ENCODE measurements at regions not wholly inside any gene's neighbourhood (a gene's known extent, or its start where the extent isn't known, plus 50 kb on each side); places are given as distances from the start of the nearest gene placed in this dataset. TPM values are rescaled to one million over a fixed set of nuclear protein-coding genes. Genes with fewer than 3 reads are reported as not detected.

DNA sequence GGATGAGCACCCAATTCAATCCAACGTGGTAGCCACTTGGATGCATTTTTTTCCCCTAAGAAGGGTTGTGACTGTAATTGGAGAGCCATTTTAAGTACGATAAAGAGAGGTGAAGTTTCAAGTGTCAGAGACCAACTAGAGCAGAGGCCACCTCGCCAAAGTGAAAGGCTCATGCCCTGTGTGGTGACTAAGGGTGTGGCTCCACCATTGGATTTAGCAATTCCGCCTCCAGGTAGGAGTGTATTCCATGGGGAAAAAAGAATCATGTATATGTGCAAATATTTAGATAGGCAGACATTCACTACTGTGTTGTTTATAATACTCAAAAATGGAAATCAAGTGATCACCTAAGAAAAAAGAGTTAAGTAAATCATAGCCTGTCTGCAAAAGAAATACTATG, 53.1 kb upstream of the S1PR3 start:
- Histone ChIP-seq H4K8ac (ENCODE audit: low read depth, low read length) (no peak overlapping the region), H4K91ac (ENCODE audit: low read depth, low read length, poor library complexity) (no peak overlapping the region), H2BK5ac (ENCODE audit: low read length) (no peak overlapping the region), H2AK5ac (ENCODE audit: low read depth, low read length) (no peak overlapping the region), H3K4ac (ENCODE audit: low read length) (no peak overlapping the region), H3K23ac (ENCODE audit: low read depth, low read length, poor library complexity) (no peak overlapping the region), H3K14ac (ENCODE audit: low read length) (no peak overlapping the region), H3K27me3 (ENCODE audit: control insufficient read depth in 3 of 3, insufficient read depth in 3 of 3, low read depth in 1 of 3, low read length in 3 of 3) (peaks cover 0 to 3% (median 0%) of the 10 kb centered on the region in 3 experiments), H3K9ac (ENCODE audit: low read depth, low read length, poor library complexity) (no peak overlapping the region), H3K4me3 (ENCODE audit: low read length in 2 of 2) (no peak overlapping the region), H2AFZ (ENCODE audit: low read length) (no peak overlapping the region), H2BK15ac (ENCODE audit: low read length) (no peak overlapping the region), H3K79me1 (ENCODE audit: low read depth, low read length) (no peaks in the 10 kb centered on the region), H2BK120ac (ENCODE audit: low read depth, low read length) (no peak overlapping the region), H2BK12ac (ENCODE audit: low read length) (no peak overlapping the region), H3K4me1 (ENCODE audit: control insufficient read depth in 2 of 2, insufficient read depth in 1 of 2, low read depth in 1 of 2, low read length in 2 of 2) (no peaks in the 10 kb centered on the region), H3K36me3 (replicated peaks in 1 of 2; ENCODE audit: control insufficient read depth in 2 of 2, insufficient read depth in 2 of 2, low read length in 2 of 2) (no peaks in the 10 kb centered on the region), H3K4me2 (ENCODE audit: insufficient read depth, low read length, poor library complexity, severe bottlenecking) (no peak overlapping the region), H3K18ac (ENCODE audit: low read length) (no peak overlapping the region), H3K27ac (replicated peaks; ENCODE audit: low read length) (no peak overlapping the region), H3K9me3 (replicated peaks in 1 of 2; ENCODE audit: control insufficient read depth in 2 of 2, insufficient read depth in 1 of 2, low read depth in 1 of 2, low read length in 2 of 2) (peaks cover 2 to 3% of the 10 kb centered on the region in 2 donors)
- no peak for DNase-seq (ENCODE audit: low spot score)
- WGBS, 2 donors (ENCODE audit: extremely low coverage in 2 of 2, insufficient read length in 2 of 2, insufficient replicate concordance in 1 of 2) = no CpG with 5 or more reads among the region's 4 CpGs

Small RNAs in the stretch of these regions (small RNA-seq; reads per million reads assigned to genes)
- gene MIR4289 (ENCODE audit: insufficient read depth) = not detected
